NCI-H187 treated with DMSO at 0.1 percent for 48 hours (cell line): ENCODE measurements at regions not wholly inside any gene's neighbourhood (a gene's known extent, or its start where the extent isn't known, plus 50 kb on each side); places are given as distances from the start of the nearest gene placed in this dataset.

Experiments
- DNase-seq: peaks from one replicate; lab custom pipeline; 2025; lab: John Stamatoyannopoulos, UW

GRCh38 chr20:4512891-4513550 is 173.2 kb upstream of the PRNP start:
- no peak for DNase-seq

GRCh38 chr20:4511776-4512175 is 174.5 kb upstream of the PRNP start:
- no peak for DNase-seq

GRCh38 chr20:4509825-4510522 is 176.3 kb upstream of the PRNP start:
- no peak for DNase-seq

- DNase-seq = no peak
Measured at GRCh38 chr20:4508773-4509172, 177.5 kb upstream of the PRNP start.

GRCh38 chr20:4507288-4507719 is 179.0 kb upstream of the PRNP start:
- DNase-seq = no peak

- no peak for DNase-seq
Measured at GRCh38 chr20:4504814-4505213, 181.4 kb upstream of the PRNP start.

- no peak for DNase-seq
Measured at GRCh38 chr20:4502756-4503155, 183.5 kb upstream of the PRNP start.

- DNase-seq = no peak
Measured at GRCh38 chr20:4493386-4493785, 192.9 kb upstream of the PRNP start.

GRCh38 chr20:4491643-4492042 is 194.6 kb upstream of the PRNP start:
- no peak for DNase-seq

GRCh38 chr20:4490606-4491280 is 195.5 kb upstream of the PRNP start:
- no peak for DNase-seq

GRCh38 chr20:4490045-4490444 is 196.2 kb upstream of the PRNP start:
- DNase-seq = no peak

GRCh38 chr20:4488407-4489339 is 197.6 kb upstream of the PRNP start:
- DNase-seq = no peak

GRCh38 chr20:4484379-4484997 is 201.8 kb upstream of the PRNP start:
- peak; percentile 73 for DNase-seq

- no peak for DNase-seq
Measured at GRCh38 chr20:4483961-4484360, 202.3 kb upstream of the PRNP start.

GRCh38 chr20:4483486-4483885 is 202.8 kb upstream of the PRNP start:
- DNase-seq = no peak

- DNase-seq = no peak
Measured at GRCh38 chr20:4480104-4480503, 206.2 kb upstream of the PRNP start.

- no peak for DNase-seq
Measured at GRCh38 chr20:4476903-4477500, 209.3 kb upstream of the PRNP start.

GRCh38 chr20:4472906-4473305 is 213.3 kb upstream of the PRNP start:
- DNase-seq = no peak

- no peak for DNase-seq
Measured at GRCh38 chr20:4471221-4471620, 215.0 kb upstream of the PRNP start.

GRCh38 chr20:4470375-4470774 is 215.9 kb upstream of the PRNP start:
- peak; percentile 77 for DNase-seq

GRCh38 chr20:4469910-4470309 is 216.3 kb upstream of the PRNP start:
- DNase-seq = no peak
